ENCODE measurements at regions not wholly inside any gene's neighbourhood (a gene's known extent, or its start where the extent isn't known, plus 50 kb on each side); places are given as distances from the start of the nearest gene placed in this dataset.

DNA sequence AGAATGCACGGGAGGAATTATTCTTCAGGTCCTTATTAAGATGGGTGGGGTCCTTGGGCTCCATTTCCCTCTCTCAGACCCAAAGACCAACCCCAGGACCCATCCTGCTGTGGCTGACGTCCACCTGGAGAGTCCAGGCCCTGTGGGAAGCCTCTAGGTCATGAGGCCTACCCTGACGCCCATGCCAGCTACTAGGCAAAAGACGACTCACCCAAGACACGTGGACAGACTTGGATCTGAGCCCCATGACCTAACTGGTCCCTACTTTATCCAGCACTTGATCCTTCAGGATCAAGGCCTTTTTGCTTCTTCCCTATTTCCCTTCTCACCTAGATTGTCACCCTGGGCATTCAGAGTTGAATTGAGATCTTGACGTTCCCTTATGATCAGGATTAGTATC, 56.0 kb upstream of the CASZ1 start:
- H3K27me3 ChIP-seq = peaks cover 0 to 10% (median 0%) of the 10 kb centered on the region in 4 donors
- no peak overlapping the region for H3K27ac ChIP-seq (replicated peaks in 1 of 4)
- 61% methylated on average over 6 of the region's 6 CpGs for WGBS

DNA sequence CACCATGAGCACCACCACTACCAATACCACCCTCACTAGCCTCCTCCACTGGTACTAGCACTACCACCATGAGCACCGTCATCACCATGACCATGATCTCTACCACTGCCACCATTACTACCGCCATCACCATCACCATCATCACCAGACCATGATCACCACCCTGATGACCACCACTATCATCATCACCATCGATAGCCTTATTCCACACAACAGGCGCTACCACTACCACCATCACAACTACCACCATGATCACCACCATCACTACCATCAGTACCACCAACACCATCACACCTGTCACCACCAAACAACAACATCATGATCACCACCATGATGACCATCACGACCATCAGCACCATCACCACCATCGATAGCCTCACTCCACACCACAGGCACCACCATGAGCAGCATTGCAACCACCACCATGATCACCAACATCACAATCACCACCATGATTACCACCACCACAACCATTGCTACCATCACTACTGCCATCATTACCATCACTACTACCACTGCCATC, 56.6 kb upstream of the CASZ1 start:
- Histone ChIP-seq H3K4me1 (no peaks in the 10 kb centered on the region), H3K4me3 (no peak overlapping the region), H3K9me3 (no peaks in the 10 kb centered on the region), H3K36me3 (no peaks in the 10 kb centered on the region), H3K27ac (replicated peaks in 1 of 4) (no peak overlapping the region), H3K27me3 (peaks cover 0 to 10% (median 0%) of the 10 kb centered on the region in 4 donors)
- 89% methylated on average over 6 of the region's 6 CpGs for WGBS
- TF ChIP-seq EP300 (IDR thresholded peaks at IDR 0.05) = no peak
- no peak for TF ChIP-seq POLR2A (IDR thresholded peaks at IDR 0.05; ENCODE audit: low read depth)
- no peak for TF ChIP-seq POLR2AphosphoS5 (IDR thresholded peaks at IDR 0.05)
- TF ChIP-seq, protein P1, sequence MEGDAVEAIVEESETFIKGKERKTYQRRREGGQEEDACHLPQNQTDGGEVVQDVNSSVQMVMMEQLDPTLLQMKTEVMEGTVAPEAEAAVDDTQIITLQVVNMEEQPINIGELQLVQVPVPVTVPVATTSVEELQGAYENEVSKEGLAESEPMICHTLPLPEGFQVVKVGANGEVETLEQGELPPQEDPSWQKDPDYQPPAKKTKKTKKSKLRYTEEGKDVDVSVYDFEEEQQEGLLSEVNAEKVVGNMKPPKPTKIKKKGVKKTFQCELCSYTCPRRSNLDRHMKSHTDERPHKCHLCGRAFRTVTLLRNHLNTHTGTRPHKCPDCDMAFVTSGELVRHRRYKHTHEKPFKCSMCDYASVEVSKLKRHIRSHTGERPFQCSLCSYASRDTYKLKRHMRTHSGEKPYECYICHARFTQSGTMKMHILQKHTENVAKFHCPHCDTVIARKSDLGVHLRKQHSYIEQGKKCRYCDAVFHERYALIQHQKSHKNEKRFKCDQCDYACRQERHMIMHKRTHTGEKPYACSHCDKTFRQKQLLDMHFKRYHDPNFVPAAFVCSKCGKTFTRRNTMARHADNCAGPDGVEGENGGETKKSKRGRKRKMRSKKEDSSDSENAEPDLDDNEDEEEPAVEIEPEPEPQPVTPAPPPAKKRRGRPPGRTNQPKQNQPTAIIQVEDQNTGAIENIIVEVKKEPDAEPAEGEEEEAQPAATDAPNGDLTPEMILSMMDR (IDR thresholded peaks at IDR 0.05) = no peak
- no peak for DNase-seq (ENCODE audit: extremely low spot score)
- intact Hi-C loops (cut with DNase I) = no loop called here

More for the DNA sequence above, 56.0 kb upstream of the CASZ1 start:
- TF ChIP-seq POLR2A (IDR thresholded peaks at IDR 0.05; ENCODE audit: low read depth) = no peak
- no peak for TF ChIP-seq EP300 (IDR thresholded peaks at IDR 0.05)
- TF ChIP-seq, protein P1 (IDR thresholded peaks at IDR 0.05) = no peak
- TF ChIP-seq POLR2AphosphoS5 (IDR thresholded peaks at IDR 0.05) = no peak
- Histone ChIP-seq H3K4me3 (no peak overlapping the region), H3K4me1 (no peaks in the 10 kb centered on the region), H3K36me3 (no peaks in the 10 kb centered on the region), H3K9me3 (no peaks in the 10 kb centered on the region)
- DNase-seq (ENCODE audit: extremely low spot score) = no peak
- intact Hi-C loops (cut with DNase I) = no loop called here

DNA sequence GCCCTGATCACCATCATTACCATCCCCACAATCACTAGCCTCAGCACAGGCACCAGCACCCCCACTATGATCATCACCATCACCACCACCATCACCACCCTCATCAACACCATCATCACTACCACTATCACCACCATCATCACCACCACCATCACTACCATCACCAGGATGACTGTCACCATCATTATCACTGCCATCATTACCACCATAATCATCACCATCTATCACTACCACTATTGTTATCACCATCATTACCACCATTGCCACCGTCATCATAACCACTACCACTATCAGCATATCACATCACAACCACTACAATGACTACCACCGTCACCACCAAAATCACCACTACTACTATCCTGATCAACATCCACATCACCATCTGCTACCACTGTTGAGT, 57.3 kb upstream of the CASZ1 start:
- H3K27ac ChIP-seq (replicated peaks in 1 of 4) = no peak overlapping the region
- H3K9me3 ChIP-seq = no peaks in the 10 kb centered on the region
- H3K4me1 ChIP-seq = no peaks in the 10 kb centered on the region
- TF ChIP-seq, protein P1 (IDR thresholded peaks at IDR 0.05) = no peak
- TF ChIP-seq EP300 (IDR thresholded peaks at IDR 0.05) = no peak
- TF ChIP-seq POLR2A (IDR thresholded peaks at IDR 0.05; ENCODE audit: low read depth) = no peak
- no peak for TF ChIP-seq POLR2AphosphoS5 (IDR thresholded peaks at IDR 0.05)
- WGBS = 90% methylated on average over 2 of the region's 2 CpGs
- no peak overlapping the region for H3K4me3 ChIP-seq
- H3K36me3 ChIP-seq = no peaks in the 10 kb centered on the region
- no peak for DNase-seq (ENCODE audit: extremely low spot score)
- intact Hi-C loops (cut with DNase I) = no loop called here
- H3K27me3 ChIP-seq = peaks cover 0 to 10% (median 0%) of the 10 kb centered on the region in 4 donors

DNA sequence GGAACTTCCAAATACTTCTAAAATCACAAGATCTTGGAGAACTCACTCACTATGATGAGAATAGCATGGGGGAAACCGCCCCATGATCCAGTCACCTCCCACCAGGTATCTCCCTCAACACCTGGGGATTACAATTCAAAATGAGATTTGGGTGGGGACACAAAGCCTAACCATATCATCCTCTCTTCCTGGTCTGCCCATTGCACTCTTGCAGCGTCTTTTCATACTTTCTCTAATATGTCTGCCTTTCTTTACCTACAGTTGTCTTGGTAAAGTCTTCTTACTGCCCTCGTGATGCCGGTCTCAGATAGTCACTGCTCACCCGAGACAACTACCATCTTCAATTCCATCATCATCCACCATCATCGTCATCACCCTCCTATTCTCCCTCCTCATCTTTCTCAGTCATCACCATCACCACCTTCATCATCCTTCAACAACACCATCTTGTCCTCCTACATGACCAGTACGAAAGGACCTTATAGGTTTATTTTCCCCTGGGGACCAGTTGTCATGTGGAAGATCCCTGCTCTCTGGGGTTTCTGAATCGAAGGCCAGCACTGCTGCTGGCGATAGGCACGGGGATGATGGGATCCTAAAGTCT, 58.5 kb upstream of the CASZ1 start:
- Histone ChIP-seq H3K4me3 (no peak overlapping the region), H3K27ac (replicated peaks in 1 of 4) (no peak overlapping the region), H3K36me3 (no peaks in the 10 kb centered on the region), H3K27me3 (peaks cover 0 to 14% (median 0%) of the 10 kb centered on the region in 4 donors), H3K9me3 (no peaks in the 10 kb centered on the region), H3K4me1 (no peaks in the 10 kb centered on the region)
- WGBS = 95% methylated on average over 10 of the region's 10 CpGs
- no peak for DNase-seq (ENCODE audit: extremely low spot score)
- intact Hi-C loops (cut with DNase I) = no loop called here
- TF ChIP-seq POLR2A (IDR thresholded peaks at IDR 0.05; ENCODE audit: low read depth) (no peak), EP300 (IDR thresholded peaks at IDR 0.05) (no peak), POLR2AphosphoS5 (IDR thresholded peaks at IDR 0.05) (no peak)
- TF ChIP-seq, protein P1 (IDR thresholded peaks at IDR 0.05) = no peak

Data from esophagus muscularis mucosa (tissue), 4 donors.